ENCODE measurements at regions not wholly inside any gene's neighbourhood (a gene's known extent, or its start where the extent isn't known, plus 50 kb on each side); places are given as distances from the start of the nearest gene placed in this dataset.

DNA sequence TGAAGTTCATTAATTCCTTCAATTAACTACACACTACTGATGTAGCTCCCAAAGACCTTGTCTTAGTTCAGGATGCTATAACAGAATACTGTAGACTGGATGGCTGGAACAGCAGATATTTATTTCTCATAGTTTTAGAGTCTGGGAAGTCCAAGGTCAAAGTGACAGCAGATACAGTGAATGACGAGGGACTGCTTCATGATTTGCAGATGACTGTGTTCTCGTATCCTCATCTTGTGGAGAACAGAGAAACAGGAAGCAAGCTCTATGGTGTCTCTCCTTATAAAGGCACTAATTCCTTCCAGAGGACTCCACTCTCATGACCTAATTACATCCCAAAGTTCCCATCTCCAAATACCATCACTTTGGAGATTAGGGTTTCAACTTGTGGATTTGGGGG lies 65.6 kb upstream of the MAP1B start:
- Histone ChIP-seq H2AFZ (ENCODE audit: low read length) (no peak overlapping the region), H3F3A (ENCODE audit: low read depth) (no peaks in the 10 kb centered on the region), H4K20me1 (ENCODE audit: insufficient read depth, low read length, poor library complexity, severe bottlenecking) (no peaks in the 10 kb centered on the region), H3K9me2 (replicated peaks; ENCODE audit: low read depth, low read length) (no peaks in the 10 kb centered on the region), H3K4me1 (ENCODE audit: insufficient read depth, low read length, poor library complexity, severe bottlenecking) (no peaks in the 10 kb centered on the region), H3K9ac (ENCODE audit: low read depth, low read length, poor library complexity, severe bottlenecking) (no peak overlapping the region), H3K27me3 (ENCODE audit: insufficient read depth, low read length, poor library complexity, severe bottlenecking) (no peaks in the 10 kb centered on the region), H3K4me2 (ENCODE audit: low read depth, low read length, poor library complexity, severe bottlenecking) (no peak overlapping the region), H3K4me3 (ENCODE audit: low read length, poor library complexity, severe bottlenecking) (no peak overlapping the region), H3K36me3 (ENCODE audit: insufficient read depth, low read length) (no peaks in the 10 kb centered on the region), H3K9me3 (ENCODE audit: insufficient read depth, low read depth, low read length) (no peaks in the 10 kb centered on the region), H3K79me2 (ENCODE audit: insufficient read depth, low read length) (no peaks in the 10 kb centered on the region)
- no peak for TF ChIP-seq EZH2phosphoT487 (IDR thresholded peaks at IDR 0.05; ENCODE audit: borderline replicate concordance)
- TF ChIP-seq, protein P1, sequence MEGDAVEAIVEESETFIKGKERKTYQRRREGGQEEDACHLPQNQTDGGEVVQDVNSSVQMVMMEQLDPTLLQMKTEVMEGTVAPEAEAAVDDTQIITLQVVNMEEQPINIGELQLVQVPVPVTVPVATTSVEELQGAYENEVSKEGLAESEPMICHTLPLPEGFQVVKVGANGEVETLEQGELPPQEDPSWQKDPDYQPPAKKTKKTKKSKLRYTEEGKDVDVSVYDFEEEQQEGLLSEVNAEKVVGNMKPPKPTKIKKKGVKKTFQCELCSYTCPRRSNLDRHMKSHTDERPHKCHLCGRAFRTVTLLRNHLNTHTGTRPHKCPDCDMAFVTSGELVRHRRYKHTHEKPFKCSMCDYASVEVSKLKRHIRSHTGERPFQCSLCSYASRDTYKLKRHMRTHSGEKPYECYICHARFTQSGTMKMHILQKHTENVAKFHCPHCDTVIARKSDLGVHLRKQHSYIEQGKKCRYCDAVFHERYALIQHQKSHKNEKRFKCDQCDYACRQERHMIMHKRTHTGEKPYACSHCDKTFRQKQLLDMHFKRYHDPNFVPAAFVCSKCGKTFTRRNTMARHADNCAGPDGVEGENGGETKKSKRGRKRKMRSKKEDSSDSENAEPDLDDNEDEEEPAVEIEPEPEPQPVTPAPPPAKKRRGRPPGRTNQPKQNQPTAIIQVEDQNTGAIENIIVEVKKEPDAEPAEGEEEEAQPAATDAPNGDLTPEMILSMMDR (conservative IDR thresholded peaks at IDR 0.05; ENCODE audit: low read length): no peak

DNA sequence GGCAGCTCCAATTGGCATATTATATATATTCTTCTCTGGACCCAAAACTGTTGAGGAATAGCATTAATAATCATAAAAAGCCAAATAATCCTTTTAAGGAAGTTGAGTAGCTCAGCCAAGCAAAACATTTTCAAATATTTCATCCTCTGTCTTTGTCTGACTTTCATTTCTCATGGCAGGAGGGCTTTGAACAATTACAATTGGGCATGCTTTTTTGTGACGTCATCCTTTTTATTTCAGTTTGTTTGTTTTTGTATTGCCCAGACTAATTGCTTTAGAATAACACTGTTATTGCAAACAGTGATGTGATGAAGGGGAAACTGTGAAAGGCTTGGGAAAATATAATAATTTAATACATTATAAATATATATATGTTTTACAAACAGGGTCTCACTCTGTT lies 65.2 kb upstream of the MAP1B start:
- no peaks in the 10 kb centered on the region for H3K9me3 ChIP-seq (ENCODE audit: insufficient read depth, low read depth, low read length)
- no peak overlapping the region for H2AFZ ChIP-seq (ENCODE audit: low read length)
- no peaks in the 10 kb centered on the region for H3F3A ChIP-seq (ENCODE audit: low read depth)
- H3K9ac ChIP-seq (ENCODE audit: low read depth, low read length, poor library complexity, severe bottlenecking): no peak overlapping the region
- H3K36me3 ChIP-seq (ENCODE audit: insufficient read depth, low read length): no peaks in the 10 kb centered on the region
- no peaks in the 10 kb centered on the region for H3K9me2 ChIP-seq (replicated peaks; ENCODE audit: low read depth, low read length)
- no peak overlapping the region for H3K4me2 ChIP-seq (ENCODE audit: low read depth, low read length, poor library complexity, severe bottlenecking)
- no peak overlapping the region for H3K4me3 ChIP-seq (ENCODE audit: low read length, poor library complexity, severe bottlenecking)
- no peak for TF ChIP-seq EZH2phosphoT487 (IDR thresholded peaks at IDR 0.05; ENCODE audit: borderline replicate concordance)
- TF ChIP-seq, protein P1 (conservative IDR thresholded peaks at IDR 0.05; ENCODE audit: low read length): no peak
- no peaks in the 10 kb centered on the region for H4K20me1 ChIP-seq (ENCODE audit: insufficient read depth, low read length, poor library complexity, severe bottlenecking)
- H3K79me2 ChIP-seq (ENCODE audit: insufficient read depth, low read length): no peaks in the 10 kb centered on the region
- H3K27me3 ChIP-seq (ENCODE audit: insufficient read depth, low read length, poor library complexity, severe bottlenecking): no peaks in the 10 kb centered on the region
- H3K4me1 ChIP-seq (ENCODE audit: insufficient read depth, low read length, poor library complexity, severe bottlenecking): no peaks in the 10 kb centered on the region

DNA sequence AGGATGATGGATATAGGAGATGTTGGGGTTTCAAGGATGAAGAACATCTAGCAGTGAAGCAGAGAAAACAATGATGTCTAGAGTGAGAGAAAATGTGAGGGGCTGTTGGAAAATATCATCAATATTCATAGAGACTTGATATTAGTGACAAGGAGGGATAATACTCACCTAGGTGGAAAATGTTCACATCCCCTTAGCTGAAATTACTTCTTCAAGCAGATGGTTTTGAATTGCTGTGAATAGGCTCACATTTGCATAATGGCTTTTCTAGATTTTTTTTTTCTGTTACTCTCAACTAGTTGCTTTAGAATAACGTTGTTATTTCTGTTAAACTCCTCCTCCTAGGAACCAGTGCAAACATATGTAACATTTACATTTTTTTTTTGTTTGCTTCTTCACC lies 61.6 kb upstream of the MAP1B start:
- Histone ChIP-seq H3K9ac (ENCODE audit: low read depth, low read length, poor library complexity, severe bottlenecking) (no peak overlapping the region), H3K9me2 (replicated peaks; ENCODE audit: low read depth, low read length) (no peaks in the 10 kb centered on the region), H3K4me2 (ENCODE audit: low read depth, low read length, poor library complexity, severe bottlenecking) (no peak overlapping the region), H3K4me1 (ENCODE audit: insufficient read depth, low read length, poor library complexity, severe bottlenecking) (no peaks in the 10 kb centered on the region), H3K36me3 (ENCODE audit: insufficient read depth, low read length) (no peaks in the 10 kb centered on the region), H4K20me1 (ENCODE audit: insufficient read depth, low read length, poor library complexity, severe bottlenecking) (no peaks in the 10 kb centered on the region), H3K79me2 (ENCODE audit: insufficient read depth, low read length) (no peaks in the 10 kb centered on the region), H3K4me3 (ENCODE audit: low read length, poor library complexity, severe bottlenecking) (no peak overlapping the region), H3F3A (ENCODE audit: low read depth) (no peaks in the 10 kb centered on the region), H3K27me3 (ENCODE audit: insufficient read depth, low read length, poor library complexity, severe bottlenecking) (no peaks in the 10 kb centered on the region), H3K9me3 (ENCODE audit: insufficient read depth, low read depth, low read length) (no peaks in the 10 kb centered on the region), H2AFZ (ENCODE audit: low read length) (no peak overlapping the region)
- no peak for TF ChIP-seq EZH2phosphoT487 (IDR thresholded peaks at IDR 0.05; ENCODE audit: borderline replicate concordance)

DNA sequence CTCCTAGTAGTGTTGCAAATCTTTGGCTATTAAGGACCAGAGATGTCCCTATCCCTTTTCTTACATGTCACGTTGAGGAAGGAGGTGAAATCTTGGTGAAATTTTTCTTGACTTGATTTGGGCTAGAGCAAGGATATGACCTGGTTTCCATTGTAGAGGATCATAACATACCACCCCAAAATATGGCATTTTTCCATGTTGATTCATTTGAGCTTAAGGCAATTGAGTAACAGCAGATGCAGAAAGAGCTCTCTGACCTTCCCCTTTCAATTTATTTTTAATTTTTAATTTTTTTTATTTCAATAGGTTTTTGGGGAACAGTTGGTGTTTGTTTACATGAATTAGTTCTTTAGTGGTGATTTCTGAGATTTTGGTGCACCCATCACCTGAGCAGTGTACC lies 61.2 kb upstream of the MAP1B start:
- Histone ChIP-seq H4K20me1 (ENCODE audit: insufficient read depth, low read length, poor library complexity, severe bottlenecking) (no peaks in the 10 kb centered on the region), H2AFZ (ENCODE audit: low read length) (no peak overlapping the region), H3K27me3 (ENCODE audit: insufficient read depth, low read length, poor library complexity, severe bottlenecking) (no peaks in the 10 kb centered on the region), H3K4me2 (ENCODE audit: low read depth, low read length, poor library complexity, severe bottlenecking) (no peak overlapping the region), H3K9me3 (ENCODE audit: insufficient read depth, low read depth, low read length) (no peaks in the 10 kb centered on the region), H3K79me2 (ENCODE audit: insufficient read depth, low read length) (no peaks in the 10 kb centered on the region), H3K9ac (ENCODE audit: low read depth, low read length, poor library complexity, severe bottlenecking) (no peak overlapping the region), H3K36me3 (ENCODE audit: insufficient read depth, low read length) (no peaks in the 10 kb centered on the region), H3F3A (ENCODE audit: low read depth) (no peaks in the 10 kb centered on the region), H3K4me1 (ENCODE audit: insufficient read depth, low read length, poor library complexity, severe bottlenecking) (no peaks in the 10 kb centered on the region), H3K4me3 (ENCODE audit: low read length, poor library complexity, severe bottlenecking) (no peak overlapping the region), H3K9me2 (replicated peaks; ENCODE audit: low read depth, low read length) (no peaks in the 10 kb centered on the region)
- TF ChIP-seq, protein P1 (conservative IDR thresholded peaks at IDR 0.05; ENCODE audit: low read length): no peak
- TF ChIP-seq EZH2phosphoT487 (IDR thresholded peaks at IDR 0.05; ENCODE audit: borderline replicate concordance): no peak

Measured in Loucy (cell line).